ENCODE measurements at regions not wholly inside any gene's neighbourhood (a gene's known extent, or its start where the extent isn't known, plus 50 kb on each side); places are given as distances from the start of the nearest gene placed in this dataset.

DNA sequence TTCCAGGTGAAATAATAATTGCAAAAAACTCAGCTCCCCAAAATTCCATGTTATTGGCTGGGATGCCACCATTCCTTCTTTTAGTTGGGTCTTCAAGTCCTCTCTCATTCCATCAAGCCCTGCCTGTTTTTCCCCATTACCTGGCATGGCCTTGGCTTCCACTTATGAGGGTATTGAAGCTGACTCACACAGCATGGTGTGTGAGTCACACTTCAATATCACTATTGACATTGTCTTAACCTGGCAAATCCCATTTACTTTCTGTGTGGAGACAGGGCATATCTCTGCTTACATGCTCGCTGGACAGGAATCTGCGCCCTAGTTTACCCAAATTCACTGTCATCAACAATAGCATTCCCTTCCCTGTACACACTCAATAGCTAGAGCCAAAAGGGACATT, 1806.8 kb downstream of the BRINP3 start:
- TF ChIP-seq, protein P1, sequence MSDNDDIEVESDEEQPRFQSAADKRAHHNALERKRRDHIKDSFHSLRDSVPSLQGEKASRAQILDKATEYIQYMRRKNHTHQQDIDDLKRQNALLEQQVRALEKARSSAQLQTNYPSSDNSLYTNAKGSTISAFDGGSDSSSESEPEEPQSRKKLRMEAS (IDR thresholded peaks at IDR 0.05), result 0 out of 2 replicates have a peak, but pooled peaks have one; percentile 15
- TF ChIP-seq TCF12 (IDR thresholded peaks at IDR 0.05; ENCODE audit: low read depth) (no peak), ZBTB7A (IDR thresholded peaks at IDR 0.05; ENCODE audit: low read depth) (no peak), YY1 (IDR thresholded peaks at IDR 0.05; ENCODE audit: low read depth) (no peak)

DNA sequence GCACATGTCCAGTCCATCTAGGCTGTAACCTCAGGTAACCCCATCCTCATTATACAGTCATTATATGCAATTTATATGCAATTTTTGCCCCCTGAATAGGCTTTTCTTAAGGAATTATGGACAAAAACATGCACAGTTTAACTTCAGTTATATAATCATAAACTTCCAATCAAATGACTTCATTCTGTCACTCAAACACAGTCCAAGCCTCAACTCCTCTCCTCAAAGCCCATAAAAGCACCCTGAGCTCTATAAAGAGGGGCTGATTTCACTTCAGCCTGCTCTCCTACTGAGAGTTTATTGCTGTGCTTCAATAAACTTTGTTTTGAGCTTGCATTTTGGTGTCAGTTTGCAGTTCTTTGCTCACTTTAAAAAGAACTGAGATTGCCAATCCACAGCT, 1805.5 kb downstream of the BRINP3 start:
- TF ChIP-seq, protein P1 (IDR thresholded peaks at IDR 0.05), result no peak
- TF ChIP-seq, protein P2, sequence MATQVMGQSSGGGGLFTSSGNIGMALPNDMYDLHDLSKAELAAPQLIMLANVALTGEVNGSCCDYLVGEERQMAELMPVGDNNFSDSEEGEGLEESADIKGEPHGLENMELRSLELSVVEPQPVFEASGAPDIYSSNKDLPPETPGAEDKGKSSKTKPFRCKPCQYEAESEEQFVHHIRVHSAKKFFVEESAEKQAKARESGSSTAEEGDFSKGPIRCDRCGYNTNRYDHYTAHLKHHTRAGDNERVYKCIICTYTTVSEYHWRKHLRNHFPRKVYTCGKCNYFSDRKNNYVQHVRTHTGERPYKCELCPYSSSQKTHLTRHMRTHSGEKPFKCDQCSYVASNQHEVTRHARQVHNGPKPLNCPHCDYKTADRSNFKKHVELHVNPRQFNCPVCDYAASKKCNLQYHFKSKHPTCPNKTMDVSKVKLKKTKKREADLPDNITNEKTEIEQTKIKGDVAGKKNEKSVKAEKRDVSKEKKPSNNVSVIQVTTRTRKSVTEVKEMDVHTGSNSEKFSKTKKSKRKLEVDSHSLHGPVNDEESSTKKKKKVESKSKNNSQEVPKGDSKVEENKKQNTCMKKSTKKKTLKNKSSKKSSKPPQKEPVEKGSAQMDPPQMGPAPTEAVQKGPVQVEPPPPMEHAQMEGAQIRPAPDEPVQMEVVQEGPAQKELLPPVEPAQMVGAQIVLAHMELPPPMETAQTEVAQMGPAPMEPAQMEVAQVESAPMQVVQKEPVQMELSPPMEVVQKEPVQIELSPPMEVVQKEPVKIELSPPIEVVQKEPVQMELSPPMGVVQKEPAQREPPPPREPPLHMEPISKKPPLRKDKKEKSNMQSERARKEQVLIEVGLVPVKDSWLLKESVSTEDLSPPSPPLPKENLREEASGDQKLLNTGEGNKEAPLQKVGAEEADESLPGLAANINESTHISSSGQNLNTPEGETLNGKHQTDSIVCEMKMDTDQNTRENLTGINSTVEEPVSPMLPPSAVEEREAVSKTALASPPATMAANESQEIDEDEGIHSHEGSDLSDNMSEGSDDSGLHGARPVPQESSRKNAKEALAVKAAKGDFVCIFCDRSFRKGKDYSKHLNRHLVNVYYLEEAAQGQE (IDR thresholded peaks at IDR 0.05; ENCODE audit: low read depth), result no peak
- TF ChIP-seq NFIC (IDR thresholded peaks at IDR 0.05) (no peak), ZBTB7A (IDR thresholded peaks at IDR 0.05; ENCODE audit: low read depth) (no peak), TCF12 (IDR thresholded peaks at IDR 0.05; ENCODE audit: low read depth) (no peak), FOXM1 (IDR thresholded peaks at IDR 0.05; ENCODE audit: borderline replicate concordance, low read depth) (no peak), CEBPB (IDR thresholded peaks at IDR 0.05) (no peak), YY1 (IDR thresholded peaks at IDR 0.05; ENCODE audit: low read depth) (no peak), TAF1 (IDR thresholded peaks at IDR 0.05; ENCODE audit: low read depth) (no peak), EP300 (IDR thresholded peaks at IDR 0.05; ENCODE audit: borderline replicate concordance) (no peak), RAD21 (IDR thresholded peaks at IDR 0.05; ENCODE audit: low read depth) (no peak)

DNA sequence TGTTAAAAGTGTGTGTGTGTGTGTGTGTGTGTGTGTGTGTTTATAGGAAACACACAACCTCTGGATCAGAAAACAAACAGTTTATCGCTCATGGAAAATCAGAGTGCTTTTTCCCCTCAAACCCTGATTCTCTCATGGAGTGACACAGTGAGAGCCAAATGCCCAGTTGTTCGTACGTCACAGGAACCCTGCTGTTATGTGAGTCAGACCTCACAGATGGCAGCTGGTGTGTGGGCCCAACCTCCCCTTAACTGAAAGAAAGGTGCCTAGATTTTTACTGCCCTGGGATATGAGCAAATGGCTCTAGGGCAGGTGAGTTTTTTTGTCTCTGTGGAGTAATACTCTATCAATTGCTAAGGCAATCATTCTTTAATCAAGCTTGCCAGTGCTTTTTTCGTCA, 1788.1 kb downstream of the BRINP3 start:
- TF ChIP-seq, protein P1 (IDR thresholded peaks at IDR 0.05), result no peak

DNA sequence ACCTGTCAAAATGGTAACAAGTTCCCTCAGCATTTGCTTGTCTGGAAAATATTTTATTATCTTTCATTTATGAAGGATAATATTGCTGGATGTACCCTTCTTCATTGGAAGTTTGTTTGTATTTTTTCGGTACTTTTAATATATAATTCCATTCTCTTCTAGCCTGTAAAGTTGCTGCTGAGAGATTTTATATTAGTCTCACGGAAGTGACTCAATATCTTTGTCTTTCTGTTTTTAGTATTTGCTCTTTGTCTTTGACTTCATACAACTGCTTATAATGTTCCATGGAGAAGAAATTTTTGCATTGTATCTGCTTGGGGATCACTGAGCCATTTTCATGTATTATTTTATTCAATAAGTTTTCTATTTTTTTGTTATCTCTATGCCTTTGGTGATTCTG, 1777.5 kb downstream of the BRINP3 start:
- no peak for TF ChIP-seq EGR1 (IDR thresholded peaks at IDR 0.05)
- TF ChIP-seq, protein P2 (IDR thresholded peaks at IDR 0.05; ENCODE audit: low read depth), result no peak
- no peak for TF ChIP-seq FOXM1 (IDR thresholded peaks at IDR 0.05; ENCODE audit: borderline replicate concordance, low read depth)
- no peak for TF ChIP-seq CEBPB (IDR thresholded peaks at IDR 0.05)
- TF ChIP-seq, protein P3, sequence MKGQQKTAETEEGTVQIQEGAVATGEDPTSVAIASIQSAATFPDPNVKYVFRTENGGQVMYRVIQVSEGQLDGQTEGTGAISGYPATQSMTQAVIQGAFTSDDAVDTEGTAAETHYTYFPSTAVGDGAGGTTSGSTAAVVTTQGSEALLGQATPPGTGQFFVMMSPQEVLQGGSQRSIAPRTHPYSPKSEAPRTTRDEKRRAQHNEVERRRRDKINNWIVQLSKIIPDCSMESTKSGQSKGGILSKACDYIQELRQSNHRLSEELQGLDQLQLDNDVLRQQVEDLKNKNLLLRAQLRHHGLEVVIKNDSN (IDR thresholded peaks at IDR 0.05), result no peak
- no peak for TF ChIP-seq TCF12 (IDR thresholded peaks at IDR 0.05; ENCODE audit: low read depth)
- TF ChIP-seq, protein P1 (IDR thresholded peaks at IDR 0.05), result no peak
- TF ChIP-seq EP300 (IDR thresholded peaks at IDR 0.05; ENCODE audit: borderline replicate concordance), result no peak
- TF ChIP-seq NFIC (IDR thresholded peaks at IDR 0.05), result no peak
- TF ChIP-seq CREB1 (IDR thresholded peaks at IDR 0.05; ENCODE audit: low read depth), result no peak
- TF ChIP-seq ZBTB7A (IDR thresholded peaks at IDR 0.05; ENCODE audit: low read depth), result no peak
- TF ChIP-seq YY1 (IDR thresholded peaks at IDR 0.05; ENCODE audit: low read depth), result no peak
- TF ChIP-seq TEAD4 (IDR thresholded peaks at IDR 0.05), result no peak
- TF ChIP-seq RAD21 (IDR thresholded peaks at IDR 0.05; ENCODE audit: low read depth), result no peak

DNA sequence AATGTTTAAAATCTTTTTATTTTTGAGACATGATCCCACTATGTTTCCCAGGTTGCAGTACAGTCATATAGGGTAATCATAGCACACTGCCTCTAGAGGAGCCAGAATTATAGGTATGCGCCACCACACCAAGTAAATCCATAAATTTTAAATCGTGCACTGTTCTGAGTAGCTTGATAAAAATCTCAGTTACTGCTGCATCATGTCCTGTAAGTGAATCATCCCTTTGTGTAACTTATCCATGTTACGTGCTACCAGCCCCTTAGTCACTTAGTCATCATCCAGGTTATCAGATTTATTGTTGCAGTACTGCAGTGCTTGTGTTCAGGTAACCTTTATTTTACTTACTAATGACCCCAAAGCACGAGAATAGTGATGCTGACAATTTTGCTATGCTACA, 1770.9 kb downstream of the BRINP3 start:
- TF ChIP-seq RAD21 (IDR thresholded peaks at IDR 0.05; ENCODE audit: low read depth) (no peak), NFIC (IDR thresholded peaks at IDR 0.05) (no peak), EGR1 (IDR thresholded peaks at IDR 0.05) (no peak), FOXM1 (IDR thresholded peaks at IDR 0.05; ENCODE audit: borderline replicate concordance, low read depth) (no peak)
- TF ChIP-seq, protein P1 (IDR thresholded peaks at IDR 0.05), result no peak
- TF ChIP-seq, protein P2 (IDR thresholded peaks at IDR 0.05; ENCODE audit: low read depth), result no peak
